NCI-H2171 (cell line): ENCODE measurements at regions not wholly inside any gene's neighbourhood (a gene's known extent, or its start where the extent isn't known, plus 50 kb on each side); places are given as distances from the start of the nearest gene placed in this dataset.

ENCODE experiments used
- DNase-seq: peaks from one replicate; lab custom pipeline; 2025; lab: John Stamatoyannopoulos, UW

DNA sequence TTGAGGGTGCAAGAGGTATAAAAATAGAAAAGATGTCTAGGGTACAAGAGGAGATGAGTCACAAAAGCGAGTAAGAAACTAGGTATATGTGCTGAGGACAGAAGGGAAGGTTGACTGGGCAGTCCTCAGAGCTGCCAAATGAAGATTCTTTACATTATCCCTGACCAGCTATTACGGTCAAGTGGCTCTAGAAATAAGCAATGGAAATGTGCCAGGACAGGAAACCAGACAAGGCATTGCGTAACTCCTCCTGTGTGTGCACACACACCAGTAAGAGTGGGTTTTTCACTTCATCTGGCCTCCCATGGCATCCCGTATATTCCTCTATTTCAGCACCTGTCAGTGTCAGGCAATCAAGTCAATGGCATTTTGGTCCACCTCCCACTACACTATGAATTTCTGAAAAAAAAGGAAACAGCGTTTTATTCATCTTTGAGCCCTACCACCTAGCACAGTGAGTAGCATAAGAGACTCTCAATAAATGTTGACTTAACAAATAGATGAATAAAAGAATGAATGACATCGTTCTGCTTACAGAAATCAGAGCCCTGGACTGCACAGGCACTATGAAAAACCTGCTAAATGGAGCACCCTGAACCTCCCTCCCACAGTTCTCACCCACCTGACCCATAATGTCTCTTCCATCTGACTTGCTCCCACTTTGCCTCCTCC lies 62.6 kb upstream of the KLF3 start:
- no peak for DNase-seq

GRCh38 chr4:38601916-38602291 lies 62.1 kb upstream of the KLF3 start:
- no peak for DNase-seq

- DNase-seq: no peak
Measured at GRCh38 chr4:38603652-38604051, 60.3 kb upstream of the KLF3 start.

GRCh38 chr4:38605181-38605752 lies 58.7 kb upstream of the KLF3 start:
- DNase-seq: no peak

- no peak for DNase-seq
Measured at GRCh38 chr4:38605753-38606586, 58.0 kb upstream of the KLF3 start.

GRCh38 chr4:38606587-38606905 lies 57.5 kb upstream of the KLF3 start:
- no peak for DNase-seq

DNA sequence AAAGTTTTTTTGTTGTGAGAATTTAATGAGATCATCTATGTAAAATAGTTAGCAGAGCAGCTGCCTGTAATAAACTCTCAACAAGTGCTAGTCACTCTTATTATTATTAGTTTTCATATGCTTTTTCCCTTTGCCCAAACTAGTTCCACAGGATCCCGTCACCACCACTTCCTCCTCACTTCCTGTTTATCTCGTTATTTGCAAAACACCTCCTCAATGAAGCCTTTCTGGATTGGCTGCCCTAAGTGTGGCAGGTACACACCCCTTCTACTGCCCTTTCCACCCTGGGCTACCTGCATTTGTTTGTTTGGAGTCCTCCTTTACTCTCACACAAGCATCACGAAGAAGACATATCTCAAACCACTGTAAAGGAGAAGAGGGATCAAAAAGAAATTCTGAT lies 54.4 kb upstream of the KLF3 start:
- no peak for DNase-seq

- no peak for DNase-seq
Measured at GRCh38 chr4:38610521-38610920, 53.5 kb upstream of the KLF3 start.

- no peak for DNase-seq
Measured at GRCh38 chr4:38610966-38611431, 53.0 kb upstream of the KLF3 start.

- DNase-seq: no peak
Measured at GRCh38 chr4:38611676-38612075, 52.3 kb upstream of the KLF3 start.

- DNase-seq: peak; percentile 59
Measured at GRCh38 chr4:38612646-38613414, 51.2 kb upstream of the KLF3 start.
